Gastroesophageal sphincter (tissue), 3 donors: ENCODE measurements at regions not wholly inside any gene's neighbourhood (a gene's known extent, or its start where the extent isn't known, plus 50 kb on each side); places are given as distances from the start of the nearest gene placed in this dataset.

Experiments used
- EP300 ChIP-seq: sonication (generic); formaldehyde crosslinking; IDR thresholded peaks from one replicate; pipeline ENCODE4 v1.6.1; 2017; ENCODE audit warnings: antibody characterized with exemption, mild to moderate bottlenecking
- TF ChIP-seq, protein P1 (sequence below), 4 experiments: fragments of 200-600 bp in 2 of 4; fragments of 450-650 bp in 2 of 4; sonication (generic) in 1 of 4; IDR thresholded peaks; one replicate each; pipeline ENCODE4 v1.5.1; 2017 to 2019; ENCODE audit warnings: antibody characterized with exemption in 4 of 4, mild to moderate bottlenecking in 2 of 4, moderate library complexity in 2 of 4

DNA sequence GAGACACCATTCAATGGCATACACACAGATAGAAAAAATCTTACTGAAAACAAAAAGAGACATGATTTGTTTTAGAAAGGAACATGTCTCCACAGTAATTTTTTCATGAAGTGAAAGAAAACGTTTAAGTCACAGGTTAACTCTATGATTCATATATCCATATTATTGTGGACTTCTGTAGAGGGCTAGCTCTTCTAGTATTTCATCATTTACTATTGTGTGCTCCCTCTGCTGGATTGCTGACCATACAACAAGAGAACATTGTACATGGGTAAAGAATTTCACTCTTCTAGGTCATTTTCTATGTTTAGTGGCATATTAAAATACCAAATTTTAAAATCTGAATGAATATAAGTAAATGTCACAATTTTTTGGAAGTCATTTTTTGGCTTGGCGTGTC is 91.8 kb upstream of the POU3F4 start:
- TF ChIP-seq, protein P1, sequence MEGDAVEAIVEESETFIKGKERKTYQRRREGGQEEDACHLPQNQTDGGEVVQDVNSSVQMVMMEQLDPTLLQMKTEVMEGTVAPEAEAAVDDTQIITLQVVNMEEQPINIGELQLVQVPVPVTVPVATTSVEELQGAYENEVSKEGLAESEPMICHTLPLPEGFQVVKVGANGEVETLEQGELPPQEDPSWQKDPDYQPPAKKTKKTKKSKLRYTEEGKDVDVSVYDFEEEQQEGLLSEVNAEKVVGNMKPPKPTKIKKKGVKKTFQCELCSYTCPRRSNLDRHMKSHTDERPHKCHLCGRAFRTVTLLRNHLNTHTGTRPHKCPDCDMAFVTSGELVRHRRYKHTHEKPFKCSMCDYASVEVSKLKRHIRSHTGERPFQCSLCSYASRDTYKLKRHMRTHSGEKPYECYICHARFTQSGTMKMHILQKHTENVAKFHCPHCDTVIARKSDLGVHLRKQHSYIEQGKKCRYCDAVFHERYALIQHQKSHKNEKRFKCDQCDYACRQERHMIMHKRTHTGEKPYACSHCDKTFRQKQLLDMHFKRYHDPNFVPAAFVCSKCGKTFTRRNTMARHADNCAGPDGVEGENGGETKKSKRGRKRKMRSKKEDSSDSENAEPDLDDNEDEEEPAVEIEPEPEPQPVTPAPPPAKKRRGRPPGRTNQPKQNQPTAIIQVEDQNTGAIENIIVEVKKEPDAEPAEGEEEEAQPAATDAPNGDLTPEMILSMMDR (IDR thresholded peaks at IDR 0.05): peak in 1 of 4 experiments; percentile 10
- no peak for TF ChIP-seq EP300
